Uterus (tissue), 3 donors: ENCODE measurements at regions not wholly inside any gene's neighbourhood (a gene's known extent, or its start where the extent isn't known, plus 50 kb on each side); places are given as distances from the start of the nearest gene placed in this dataset.

ENCODE experiments used
- DNase-seq, 2 donors: peaks; one replicate each; pipeline ENCODE4 v3.0.0-alpha.2; 2019 to 2020
- H3K27ac ChIP-seq, 2 donors: fragments of 200-600 bp; sonication (generic); 1 replicate in 1 of 2; 2 replicates in 1 of 2; pipeline ENCODE4 v1.5.1; 2016 to 2018
- H3K27me3 ChIP-seq, 2 donors: fragments of 200-600 bp; sonication (generic); one replicate each; pipeline ENCODE4 v1.5.1; 2018 to 2019; ENCODE audit warnings: control low read depth in 1 of 2
- H3K36me3 ChIP-seq, 2 donors: fragments of 200-600 bp; sonication (generic); one replicate each; pipeline ENCODE4 v1.5.1; 2019; ENCODE audit warnings: control low read depth in 1 of 2
- H3K4me1 ChIP-seq, 2 donors: fragments of 200-600 bp; sonication (generic); one replicate each; pipeline ENCODE4 v1.5.1; 2018 to 2019; ENCODE audit warnings: control low read depth in 1 of 2
- H3K4me3 ChIP-seq, 2 donors: fragments of 200-600 bp; sonication (generic); 1 replicate in 1 of 2; 2 replicates in 1 of 2; pipeline ENCODE4 v1.5.1; 2018 to 2019; ENCODE audit warnings: mild to moderate bottlenecking in 1 of 2
- H3K9me3 ChIP-seq, 2 donors: fragments of 200-600 bp; sonication (generic); one replicate each; pipeline ENCODE4 v1.5.1; 2019; ENCODE audit warnings: control low read depth in 1 of 2
- POLR2A ChIP-seq, 2 donors: fragments of 450-650 bp; IDR thresholded peaks; one replicate each; pipeline ENCODE4 v1.6.1; 2016; ENCODE audit warnings: antibody characterized with exemption in 2 of 2, mild to moderate bottlenecking in 1 of 2, moderate library complexity in 1 of 2
- intact Hi-C: fragments of 100-400 bp; cut with DNase I; formaldehyde crosslinking; loops from one replicate; pipeline ENCODE4 v1.15.1; 2023; ENCODE audit warnings: low total_unique reads
- TF ChIP-seq, protein P1 (sequence below), 4 experiments: fragments of 200-600 bp in 2 of 4; fragments of 450-650 bp in 2 of 4; sonication (generic) in 2 of 4; IDR thresholded peaks; one replicate each; pipeline ENCODE4 v1.5.1; 2016 to 2019; ENCODE audit warnings: antibody characterized with exemption in 4 of 4, mild to moderate bottlenecking in 2 of 4, moderate library complexity in 1 of 4
- donor health status: DM: yes; HTN: yes; CAD: no.

DNA sequence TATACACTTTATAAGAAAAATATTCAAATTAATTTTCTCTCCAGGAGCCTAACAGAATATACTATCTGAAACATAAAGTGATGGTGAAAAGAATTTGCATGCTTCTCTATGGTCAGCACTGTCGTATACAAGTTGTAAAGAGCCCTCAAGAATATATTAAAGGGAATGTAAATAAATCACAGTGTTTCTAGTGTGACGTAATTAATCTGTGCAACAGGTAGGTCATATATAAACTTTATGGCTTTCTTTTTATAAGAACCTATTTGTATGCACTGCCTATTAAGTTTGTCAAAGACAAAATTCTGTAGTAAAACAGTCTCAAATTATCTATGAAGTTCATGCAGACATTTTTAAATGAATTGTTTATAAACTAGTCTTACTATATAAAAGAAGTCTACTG, 347.9 kb upstream of the EYS start:
- no peak for DNase-seq
- H3K36me3 ChIP-seq: no peaks in the 10 kb centered on the region
- no peaks in the 10 kb centered on the region for H3K9me3 ChIP-seq
- H3K4me3 ChIP-seq: no peak overlapping the region
- no peak overlapping the region for H3K27ac ChIP-seq
- no peaks in the 10 kb centered on the region for H3K27me3 ChIP-seq
- intact Hi-C loops: no loop called here
- no peaks in the 10 kb centered on the region for H3K4me1 ChIP-seq
- no peak for TF ChIP-seq POLR2A (IDR thresholded peaks at IDR 0.05)
- TF ChIP-seq, protein P1, sequence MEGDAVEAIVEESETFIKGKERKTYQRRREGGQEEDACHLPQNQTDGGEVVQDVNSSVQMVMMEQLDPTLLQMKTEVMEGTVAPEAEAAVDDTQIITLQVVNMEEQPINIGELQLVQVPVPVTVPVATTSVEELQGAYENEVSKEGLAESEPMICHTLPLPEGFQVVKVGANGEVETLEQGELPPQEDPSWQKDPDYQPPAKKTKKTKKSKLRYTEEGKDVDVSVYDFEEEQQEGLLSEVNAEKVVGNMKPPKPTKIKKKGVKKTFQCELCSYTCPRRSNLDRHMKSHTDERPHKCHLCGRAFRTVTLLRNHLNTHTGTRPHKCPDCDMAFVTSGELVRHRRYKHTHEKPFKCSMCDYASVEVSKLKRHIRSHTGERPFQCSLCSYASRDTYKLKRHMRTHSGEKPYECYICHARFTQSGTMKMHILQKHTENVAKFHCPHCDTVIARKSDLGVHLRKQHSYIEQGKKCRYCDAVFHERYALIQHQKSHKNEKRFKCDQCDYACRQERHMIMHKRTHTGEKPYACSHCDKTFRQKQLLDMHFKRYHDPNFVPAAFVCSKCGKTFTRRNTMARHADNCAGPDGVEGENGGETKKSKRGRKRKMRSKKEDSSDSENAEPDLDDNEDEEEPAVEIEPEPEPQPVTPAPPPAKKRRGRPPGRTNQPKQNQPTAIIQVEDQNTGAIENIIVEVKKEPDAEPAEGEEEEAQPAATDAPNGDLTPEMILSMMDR (IDR thresholded peaks at IDR 0.05): no peak

DNA sequence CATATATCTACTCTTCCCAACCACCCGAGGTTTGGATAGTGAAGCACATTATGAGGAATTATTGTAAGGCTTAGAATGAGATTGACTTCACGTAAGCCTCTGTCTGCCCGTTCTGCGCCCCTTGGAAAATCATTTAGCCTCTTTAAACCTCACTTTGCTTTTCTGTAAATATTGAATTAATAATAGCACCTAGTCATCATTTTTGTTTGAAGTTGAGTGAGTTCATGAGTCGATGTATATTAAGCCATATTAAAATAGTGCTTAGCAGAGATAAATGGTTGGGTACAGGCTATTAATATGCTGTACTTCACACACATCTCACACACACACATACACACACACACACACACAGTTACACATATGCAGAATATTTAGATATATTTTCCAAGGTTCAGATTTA, 344.8 kb upstream of the EYS start:
- DNase-seq: no peak
- no peak overlapping the region for H3K4me3 ChIP-seq
- no peaks in the 10 kb centered on the region for H3K4me1 ChIP-seq
- no peaks in the 10 kb centered on the region for H3K36me3 ChIP-seq
- no peaks in the 10 kb centered on the region for H3K9me3 ChIP-seq
- no peak overlapping the region for H3K27ac ChIP-seq
- no peaks in the 10 kb centered on the region for H3K27me3 ChIP-seq
- intact Hi-C loops: no loop called here
- TF ChIP-seq, protein P1 (IDR thresholded peaks at IDR 0.05): no peak
- no peak for TF ChIP-seq POLR2A (IDR thresholded peaks at IDR 0.05)

DNA sequence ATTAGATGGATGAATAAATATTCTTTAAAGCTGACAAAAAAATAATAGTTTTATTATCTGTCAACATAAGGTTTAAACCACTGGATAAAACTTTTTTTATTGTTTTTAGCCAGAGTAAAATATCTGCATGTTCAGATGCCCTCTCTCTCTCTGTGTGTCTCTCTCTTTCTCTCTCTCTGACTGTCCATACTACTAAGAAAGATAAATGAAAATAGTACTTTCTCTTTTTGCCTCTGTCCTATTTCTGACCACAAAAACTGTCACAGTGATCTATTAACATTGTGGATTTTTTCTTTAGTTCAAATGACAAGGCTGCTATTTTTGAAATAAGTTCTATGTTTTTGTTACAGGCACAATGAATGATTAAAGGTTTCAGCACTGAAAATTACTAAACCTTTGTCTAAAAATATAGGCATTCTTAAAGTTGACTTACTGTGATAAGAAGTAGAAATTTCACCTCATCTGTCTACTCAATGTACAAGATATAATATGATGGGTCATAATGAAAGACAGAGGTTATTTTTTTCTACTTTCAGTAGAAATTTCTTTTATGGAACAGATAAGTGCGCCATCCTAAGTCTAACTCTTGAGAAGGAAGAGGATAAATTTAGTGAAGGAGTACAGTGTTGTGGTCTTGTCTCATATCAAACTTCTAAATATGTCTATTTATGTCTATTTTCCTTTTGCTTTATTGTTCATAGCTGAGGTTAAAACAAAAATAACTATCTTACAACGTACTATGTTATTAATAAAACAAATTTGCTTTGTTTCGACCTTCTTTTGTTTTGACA, 341.9 kb upstream of the EYS start:
- TF ChIP-seq POLR2A (IDR thresholded peaks at IDR 0.05): no peak
- TF ChIP-seq, protein P1 (IDR thresholded peaks at IDR 0.05): no peak
- Histone ChIP-seq H3K27me3 (no peaks in the 10 kb centered on the region), H3K36me3 (no peaks in the 10 kb centered on the region), H3K4me3 (no peak overlapping the region), H3K9me3 (no peaks in the 10 kb centered on the region), H3K27ac (no peak overlapping the region), H3K4me1 (no peaks in the 10 kb centered on the region)
- intact Hi-C loops: no loop called here
- DNase-seq: no peak

DNA sequence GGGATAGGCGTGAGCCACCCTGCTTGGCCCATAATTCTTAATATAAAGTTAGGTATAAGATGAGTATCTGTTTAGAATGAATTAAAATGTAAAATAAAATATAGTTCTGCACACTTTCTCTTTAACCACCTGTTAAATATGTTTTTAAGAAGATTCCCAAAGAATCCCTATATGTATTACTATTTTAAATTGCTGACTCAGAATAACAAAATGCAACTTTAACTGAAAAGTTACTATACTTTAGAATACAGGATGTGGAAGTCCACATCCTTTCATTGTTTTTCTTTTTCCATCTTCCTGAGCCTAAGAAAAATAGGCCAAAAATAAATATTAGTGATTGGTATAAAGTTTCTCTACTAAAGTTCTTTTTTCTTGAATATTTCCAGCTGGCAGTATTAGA, 325.6 kb upstream of the EYS start:
- H3K4me3 ChIP-seq: no peak overlapping the region
- intact Hi-C loops: no loop called here
- TF ChIP-seq, protein P1 (IDR thresholded peaks at IDR 0.05): no peak
- TF ChIP-seq POLR2A (IDR thresholded peaks at IDR 0.05): no peak
- H3K27me3 ChIP-seq: no peaks in the 10 kb centered on the region
- DNase-seq: no peak
- no peaks in the 10 kb centered on the region for H3K4me1 ChIP-seq
- no peak overlapping the region for H3K27ac ChIP-seq
- no peaks in the 10 kb centered on the region for H3K36me3 ChIP-seq
- H3K9me3 ChIP-seq: no peaks in the 10 kb centered on the region

DNA sequence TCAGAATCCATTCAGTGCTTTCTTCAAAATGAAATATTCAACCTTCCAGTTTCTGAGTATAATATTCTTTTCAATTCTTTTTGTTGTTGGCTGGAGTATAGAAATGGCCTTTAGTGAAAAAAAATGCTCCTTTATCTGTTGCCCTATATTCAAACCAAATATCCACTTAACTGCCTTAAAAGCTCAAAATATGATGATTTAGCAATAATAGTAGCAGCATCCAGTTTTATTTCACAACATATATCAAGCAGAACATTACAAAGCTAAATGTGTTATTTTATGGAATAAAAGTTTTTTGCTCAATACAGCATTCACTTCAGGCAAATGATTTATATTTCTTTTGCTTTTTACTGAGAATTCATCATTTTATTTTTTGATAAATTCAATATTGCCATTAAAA, 322.4 kb upstream of the EYS start:
- H3K4me1 ChIP-seq: no peaks in the 10 kb centered on the region
- no peaks in the 10 kb centered on the region for H3K27me3 ChIP-seq
- H3K9me3 ChIP-seq: no peaks in the 10 kb centered on the region
- no peak for DNase-seq
- TF ChIP-seq POLR2A (IDR thresholded peaks at IDR 0.05): no peak
- TF ChIP-seq, protein P1 (IDR thresholded peaks at IDR 0.05): no peak
- H3K27ac ChIP-seq: no peak overlapping the region
- no peaks in the 10 kb centered on the region for H3K36me3 ChIP-seq
- intact Hi-C loops: no loop called here
- H3K4me3 ChIP-seq: no peak overlapping the region
